DMS114 treated with DMSO at 0.1 percent for 48 hours (cell line): ENCODE measurements at regions not wholly inside any gene's neighbourhood (a gene's known extent, or its start where the extent isn't known, plus 50 kb on each side); places are given as distances from the start of the nearest gene placed in this dataset.

Experiments used
- DNase-seq: peaks from one replicate; lab custom pipeline; 2025; ENCODE audit not compliant: unreplicated experiment; lab: John Stamatoyannopoulos, UW

DNA sequence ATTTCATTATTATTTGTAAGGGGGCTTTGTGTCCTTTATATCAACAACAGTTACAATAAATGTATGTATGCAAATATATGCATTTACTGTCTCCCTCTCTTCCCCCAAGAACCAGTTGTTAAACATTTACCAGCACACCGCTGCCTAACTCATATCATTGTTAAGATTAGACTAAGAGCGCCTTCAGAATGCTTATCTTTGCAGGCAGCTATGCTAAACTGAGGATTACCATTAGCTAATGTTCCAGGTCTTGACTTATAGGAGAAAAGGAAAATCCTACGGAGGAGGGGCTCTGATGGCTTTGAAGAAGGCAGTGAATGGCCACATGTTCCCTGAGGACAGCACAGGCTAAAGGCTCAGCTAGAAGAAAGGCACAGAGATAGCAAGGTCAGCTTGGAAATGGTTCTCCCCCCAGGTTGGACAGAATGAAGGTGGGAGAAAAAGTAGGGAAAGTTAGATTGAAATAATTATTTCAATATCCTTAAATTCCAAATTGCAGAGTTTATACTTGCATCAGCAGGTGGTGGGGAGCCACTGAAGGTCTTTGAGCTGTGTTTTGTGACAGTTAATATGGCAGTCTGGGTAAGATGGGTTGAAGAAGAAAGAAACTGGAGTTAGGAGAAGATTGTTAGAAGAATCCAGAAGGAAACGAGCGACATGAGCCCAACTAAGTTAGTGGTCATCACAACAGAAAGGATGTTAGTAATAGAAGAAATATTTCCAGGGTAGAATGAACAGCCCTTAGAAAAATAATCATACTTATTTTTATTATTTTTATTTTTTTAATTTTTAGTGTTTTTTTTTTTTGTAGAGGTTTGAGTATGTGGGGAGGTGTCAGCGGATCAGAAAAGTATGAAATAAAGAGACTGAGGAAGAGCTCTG lies 87.0 kb upstream of the MAF start:
- DNase-seq: no peak

DNA sequence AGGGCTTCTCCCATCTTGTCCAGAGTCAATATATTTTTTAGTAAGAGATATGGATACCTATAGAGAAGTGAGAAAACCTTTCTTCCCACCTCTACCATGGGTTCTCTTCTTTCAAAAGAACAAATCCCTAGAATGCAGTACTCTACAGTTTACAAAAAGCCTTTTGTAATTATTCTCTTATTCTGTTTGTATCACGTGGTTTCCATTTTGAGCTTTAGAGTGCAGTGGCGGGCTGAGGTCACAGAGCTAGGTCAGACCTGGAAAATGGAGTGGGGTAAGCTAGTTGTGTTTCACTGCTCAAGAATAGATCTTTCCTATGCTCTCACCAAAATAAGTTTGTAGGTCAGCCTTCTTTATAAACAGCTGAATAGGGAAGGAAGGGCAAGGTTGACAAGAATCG lies 85.3 kb upstream of the MAF start:
- DNase-seq: no peak

DNA sequence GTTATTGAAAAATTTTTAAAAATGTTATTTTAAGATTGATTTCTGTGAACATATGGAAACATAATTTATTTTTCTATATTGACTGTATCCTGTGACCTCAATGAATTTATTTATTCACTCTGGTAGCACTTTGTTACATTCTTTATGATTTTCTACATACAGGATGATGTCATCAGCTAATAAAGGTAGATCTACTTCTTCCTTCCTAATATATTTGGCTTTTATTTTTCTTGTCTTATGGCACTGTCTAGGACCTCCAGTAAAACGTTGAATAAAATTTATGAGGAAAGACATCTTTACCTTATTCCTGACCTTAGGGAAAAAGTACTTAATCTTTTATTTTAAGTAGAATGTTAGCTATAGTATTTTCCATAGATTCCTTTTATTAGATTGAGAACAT lies 78.8 kb upstream of the MAF start:
- no peak for DNase-seq

GRCh38 chr16:79677799-79678530 lies 77.4 kb upstream of the MAF start:
- DNase-seq: no peak

GRCh38 chr16:79673635-79674034 lies 73.1 kb upstream of the MAF start:
- DNase-seq: no peak

- DNase-seq: no peak
Measured at GRCh38 chr16:79672524-79672923, 72.0 kb upstream of the MAF start.

GRCh38 chr16:79668502-79668901 lies 68.0 kb upstream of the MAF start:
- no peak for DNase-seq

GRCh38 chr16:79665970-79666369 lies 65.4 kb upstream of the MAF start:
- no peak for DNase-seq

GRCh38 chr16:79664407-79664806 lies 63.9 kb upstream of the MAF start:
- DNase-seq: no peak

DNA sequence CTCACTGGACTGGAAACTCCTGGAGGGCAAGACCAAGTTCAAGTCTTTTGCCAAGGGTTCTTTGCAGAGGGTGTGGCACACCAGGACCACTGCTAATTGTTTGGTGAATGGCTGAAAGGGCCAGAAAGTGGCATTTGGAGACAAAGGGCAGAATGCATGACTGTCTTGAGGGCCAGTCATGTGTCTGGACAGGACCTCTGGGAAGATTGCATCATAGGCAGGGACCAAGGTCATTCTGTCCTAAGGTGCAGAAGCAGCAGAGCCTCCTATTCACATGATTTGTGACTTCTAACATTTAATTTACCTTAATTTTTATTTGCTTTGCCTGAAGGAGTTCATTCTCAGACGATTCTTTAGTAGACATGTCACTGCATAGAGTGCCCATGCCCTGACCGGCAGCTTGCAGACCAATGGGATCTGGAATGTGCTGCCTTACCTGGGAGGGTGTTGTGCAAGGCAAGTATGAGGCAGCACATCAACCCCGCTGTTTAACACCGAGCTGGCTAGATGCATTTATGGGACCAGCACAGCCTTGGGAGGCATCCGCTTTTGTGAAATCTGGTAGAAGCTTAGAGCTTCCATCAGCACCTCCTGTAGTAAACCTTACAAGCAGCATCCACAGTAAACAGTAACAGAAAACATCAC lies 62.3 kb upstream of the MAF start:
- no peak for DNase-seq

DNA sequence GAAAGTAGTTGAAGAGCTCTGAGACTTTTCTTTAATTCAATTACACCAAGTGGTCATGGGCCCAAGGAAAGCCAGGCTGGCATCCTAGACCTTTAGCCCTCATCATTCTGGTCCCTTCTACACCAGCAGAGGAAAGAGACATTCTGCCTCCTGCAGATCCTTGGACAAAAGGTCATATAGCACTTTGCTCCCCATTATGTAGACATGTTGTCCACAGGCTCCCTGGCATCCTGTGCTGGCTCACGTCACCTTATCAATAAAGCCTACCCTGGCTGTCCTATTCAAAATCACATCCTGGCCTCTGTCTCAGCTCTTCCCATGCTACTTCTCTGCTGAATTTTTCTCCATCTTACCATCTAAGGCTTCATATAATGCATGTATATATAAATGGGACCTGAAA lies 61.6 kb upstream of the MAF start:
- no peak for DNase-seq

DNA sequence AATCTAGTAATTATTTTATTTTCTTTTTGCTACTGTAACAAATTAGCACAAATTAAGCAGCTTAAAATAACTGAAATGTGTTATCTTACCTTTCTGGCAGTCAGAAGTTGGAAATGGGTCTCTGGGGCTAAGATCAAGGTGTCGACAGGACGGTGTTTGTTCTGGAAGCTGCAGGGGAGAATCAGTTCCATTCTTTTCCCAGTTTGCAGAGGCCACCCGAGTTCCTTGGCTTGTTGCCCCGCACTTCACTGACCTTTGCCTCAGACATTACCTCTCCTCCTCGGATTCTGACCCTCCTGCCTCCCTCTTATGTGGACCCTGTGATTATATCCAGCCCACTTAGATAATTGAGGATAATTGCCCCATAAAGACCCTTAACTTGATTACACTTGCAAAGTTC lies 61.0 kb upstream of the MAF start:
- DNase-seq: no peak

DNA sequence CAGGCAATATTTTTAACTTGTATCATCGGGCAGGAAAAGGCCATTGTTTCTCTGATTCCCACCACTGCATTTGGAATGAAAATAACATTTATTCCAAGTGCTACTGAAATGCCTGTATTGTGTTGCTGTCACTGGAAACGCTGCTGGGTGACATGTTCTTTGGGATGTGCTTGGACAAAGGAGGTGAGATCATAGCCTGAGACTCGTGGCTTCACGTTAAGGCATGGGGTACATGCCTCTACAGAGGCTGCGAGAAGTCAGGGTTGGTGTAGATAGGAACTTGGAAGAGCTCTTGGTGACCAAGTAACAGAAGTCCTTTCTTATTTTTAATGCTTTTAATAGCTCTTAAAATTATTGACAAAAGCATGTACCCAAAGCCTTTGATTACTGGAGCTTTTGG lies 58.8 kb upstream of the MAF start:
- no peak for DNase-seq

- DNase-seq: no peak
Measured at GRCh38 chr16:79658301-79659033, 57.9 kb upstream of the MAF start.

- DNase-seq: no peak
Measured at GRCh38 chr16:79656553-79657115, 56.1 kb upstream of the MAF start.

- DNase-seq: no peak
Measured at GRCh38 chr16:79653373-79653891, 52.9 kb upstream of the MAF start.

DNA sequence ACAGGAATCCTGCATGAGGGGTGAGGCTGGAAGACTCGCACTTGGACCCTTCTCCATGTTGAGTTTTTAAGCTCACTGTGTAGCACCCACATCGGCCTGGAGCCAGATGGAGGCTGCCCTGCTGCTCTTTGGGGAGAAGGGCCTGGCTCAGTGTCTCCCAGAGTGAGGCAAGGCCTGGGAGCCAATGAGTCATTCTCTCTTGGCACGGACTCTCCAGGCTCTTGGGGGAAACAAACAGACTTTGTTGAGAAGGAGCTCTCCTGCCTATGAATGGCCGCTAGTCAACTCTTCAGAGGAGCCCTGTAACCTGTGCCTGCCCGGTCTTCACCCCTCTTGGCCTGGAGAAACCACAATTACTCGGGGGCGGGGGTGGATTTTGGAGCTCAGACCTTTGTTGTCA lies 50.8 kb upstream of the MAF start:
- DNase-seq: no peak
